Mesenchymal stem cell (in vitro differentiated cells and primary cell): ENCODE measurements at regions not wholly inside any gene's neighbourhood (a gene's known extent, or its start where the extent isn't known, plus 50 kb on each side); places are given as distances from the start of the nearest gene placed in this dataset.
A peak's percentile ranks its signal among the peaks of the same experiment; 100 is the strongest.

ENCODE experiments used
- DNase-seq: peaks from one replicate; pipeline ENCODE4 v3.0.0-alpha.2; 2013
- H2AFZ ChIP-seq: one replicate; pipeline ENCODE4 v1.6.1; 2013; ENCODE audit warnings: low read depth, mild to moderate bottlenecking, control low read depth, inconsistent platforms, low read length, moderate library complexity
- H2AK5ac ChIP-seq: 2 replicates; pipeline ENCODE4 v1.6.1; 2013; ENCODE audit warnings: low read length, moderate library complexity, mild to moderate bottlenecking, inconsistent platforms; ENCODE audit not compliant: severe bottlenecking
- H2BK120ac ChIP-seq: one replicate; pipeline ENCODE4 v1.6.1; 2013; ENCODE audit warnings: low read depth, mild to moderate bottlenecking, inconsistent platforms, low read length, moderate library complexity
- H2BK12ac ChIP-seq, 2 experiments: one replicate each; pipeline ENCODE4 v1.6.1; 2013; ENCODE audit warnings: inconsistent platforms in 2 of 2, low read length in 2 of 2, mild to moderate bottlenecking in 2 of 2, moderate library complexity in 2 of 2, control low read depth in 1 of 2
- H2BK15ac ChIP-seq: one replicate; pipeline ENCODE4 v1.6.1; 2013; ENCODE audit warnings: mild to moderate bottlenecking, low read depth, inconsistent platforms; ENCODE audit not compliant: poor library complexity, severe bottlenecking
- H2BK5ac ChIP-seq: 2 replicates; pipeline ENCODE4 v1.6.1; 2013; ENCODE audit warnings: low read depth, mild to moderate bottlenecking, low read length, control low read depth, inconsistent platforms; ENCODE audit not compliant: poor library complexity, severe bottlenecking
- H3K14ac ChIP-seq, 2 experiments: one replicate each; pipeline ENCODE4 v1.6.1; 2013; ENCODE audit warnings: inconsistent platforms in 2 of 2, low read length in 2 of 2, control low read depth in 1 of 2, mild to moderate bottlenecking in 1 of 2, moderate library complexity in 1 of 2
- H3K18ac ChIP-seq, 2 experiments: one replicate each; pipeline ENCODE4 v1.6.1; 2013; ENCODE audit warnings: inconsistent platforms in 2 of 2, low read length in 2 of 2, control low read depth in 1 of 2, low read depth in 1 of 2, mild to moderate bottlenecking in 1 of 2
- H3K23ac ChIP-seq, 2 experiments: one replicate each; pipeline ENCODE4 v1.6.1; 2013; ENCODE audit warnings: inconsistent platforms in 2 of 2, low read length in 2 of 2, mild to moderate bottlenecking in 2 of 2, moderate library complexity in 2 of 2, control low read depth in 1 of 2
- H3K27ac ChIP-seq: 2 replicates; pipeline ENCODE4 v1.5.1; 2013; ENCODE audit warnings: mild to moderate bottlenecking, moderate library complexity, low read length, control low read depth, inconsistent platforms; ENCODE audit not compliant: poor library complexity, severe bottlenecking
- H3K27me3 ChIP-seq, 2 experiments: 2 replicates each; pipeline versions ENCODE4 v1.6.1 to v1.7.0; 2013; ENCODE audit warnings: low read length in 2 of 2, mild to moderate bottlenecking in 2 of 2, moderate library complexity in 2 of 2, control low read depth in 1 of 2, inconsistent platforms in 1 of 2; ENCODE audit not compliant: control insufficient read depth in 1 of 2, insufficient read depth in 1 of 2
- H3K36me3 ChIP-seq, 2 experiments: 2 replicates each; pipeline versions ENCODE4 v1.6.1 to v1.7.0; 2013; ENCODE audit warnings: low read length in 2 of 2, control low read depth in 1 of 2, inconsistent platforms in 1 of 2, low read depth in 1 of 2, mild to moderate bottlenecking in 1 of 2; ENCODE audit not compliant: insufficient read depth in 2 of 2, control insufficient read depth in 1 of 2
- H3K4ac ChIP-seq, 2 experiments: one replicate each; pipeline ENCODE4 v1.6.1; 2013; ENCODE audit warnings: inconsistent platforms in 2 of 2, low read length in 2 of 2, mild to moderate bottlenecking in 2 of 2, moderate library complexity in 2 of 2, control low read depth in 1 of 2, low read depth in 1 of 2
- H3K4me1 ChIP-seq: 2 replicates; pipeline ENCODE4 v1.6.1; 2013; ENCODE audit warnings: low read depth, low read length, control low read depth; ENCODE audit not compliant: control insufficient read depth, insufficient read depth
- H3K4me2 ChIP-seq: 2 replicates; pipeline ENCODE4 v1.6.1; 2013; ENCODE audit warnings: low read length, mild to moderate bottlenecking, inconsistent platforms; ENCODE audit not compliant: poor library complexity, severe bottlenecking
- H3K4me3 ChIP-seq, 2 experiments: 2 replicates each; pipeline versions ENCODE4 v1.5.1 to v1.7.0; 2013; ENCODE audit warnings: low read length in 2 of 2, mild to moderate bottlenecking in 2 of 2, control low read depth in 1 of 2, low read depth in 1 of 2; ENCODE audit not compliant: insufficient read depth in 1 of 2
- H3K79me1 ChIP-seq: replicated peaks from 2 replicates; pipeline ENCODE4 v1.6.1; 2013; ENCODE audit warnings: mild to moderate bottlenecking, control low read depth, low read length, inconsistent platforms; ENCODE audit not compliant: poor library complexity, severe bottlenecking
- H3K9ac ChIP-seq: 2 replicates; pipeline ENCODE4 v1.7.0; 2013; ENCODE audit warnings: mild to moderate bottlenecking, low read length, moderate library complexity
- H3K9me3 ChIP-seq: 2 replicates; pipeline ENCODE4 v1.7.0; 2013; ENCODE audit warnings: mild to moderate bottlenecking, low read length; ENCODE audit not compliant: control insufficient read depth
- H4K8ac ChIP-seq: one replicate; pipeline ENCODE4 v1.6.1; 2013; ENCODE audit warnings: inconsistent platforms, mild to moderate bottlenecking, low read length, moderate library complexity
- H4K91ac ChIP-seq: one replicate; pipeline ENCODE4 v1.6.1; 2013; ENCODE audit warnings: mild to moderate bottlenecking, low read length, inconsistent platforms
- WGBS: methylation state at CpG from one replicate; pipeline ENCODE4 v1.1.7; 2013; ENCODE audit warnings: mixed read lengths; 5-methylcytosine and 5-hydroxymethylcytosine counted together

DNA sequence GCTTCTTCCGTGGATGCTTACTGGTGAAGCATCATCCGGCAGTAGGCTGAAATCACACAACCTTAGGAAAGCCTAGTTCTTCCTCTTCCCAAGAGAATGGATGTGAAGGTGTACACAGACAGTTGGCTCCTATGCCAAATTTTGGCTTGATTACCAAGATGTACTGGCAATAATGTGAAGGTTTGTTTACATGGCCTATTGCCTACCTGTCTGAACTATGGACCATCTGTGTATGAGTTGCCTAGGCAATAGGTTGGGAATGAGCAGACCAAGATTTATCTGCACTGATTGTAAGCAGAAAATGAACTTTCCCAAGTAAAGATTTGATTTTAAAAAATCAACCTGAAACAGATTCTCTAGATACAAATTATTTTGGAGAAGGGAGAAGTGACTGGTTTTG is 325.9 kb upstream of the SORCS1 start:
- WGBS, result 71% methylated on average over 2 of the region's 2 CpGs
- no peak overlapping the region for H3K23ac ChIP-seq
- no peak overlapping the region for H3K4me2 ChIP-seq
- no peak overlapping the region for H3K9ac ChIP-seq
- DNase-seq, result no peak
- H3K36me3 ChIP-seq, result no peaks in the 10 kb centered on the region
- no peaks in the 10 kb centered on the region for H3K9me3 ChIP-seq
- H2AK5ac ChIP-seq, result no peak overlapping the region
- H2BK15ac ChIP-seq, result no peak overlapping the region
- no peaks in the 10 kb centered on the region for H3K79me1 ChIP-seq
- H2BK120ac ChIP-seq, result no peak overlapping the region
- no peaks in the 10 kb centered on the region for H3K4me1 ChIP-seq
- H3K27ac ChIP-seq, result no peak overlapping the region
- no peak overlapping the region for H2AFZ ChIP-seq
- no peak overlapping the region for H3K4ac ChIP-seq
- no peak overlapping the region for H4K91ac ChIP-seq
- no peaks in the 10 kb centered on the region for H3K27me3 ChIP-seq
- H3K4me3 ChIP-seq, result no peak overlapping the region
- H2BK5ac ChIP-seq, result no peak overlapping the region
- no peak overlapping the region for H3K14ac ChIP-seq
- no peak overlapping the region for H3K18ac ChIP-seq
- H2BK12ac ChIP-seq, result no peak overlapping the region
- H4K8ac ChIP-seq, result no peak overlapping the region

DNA sequence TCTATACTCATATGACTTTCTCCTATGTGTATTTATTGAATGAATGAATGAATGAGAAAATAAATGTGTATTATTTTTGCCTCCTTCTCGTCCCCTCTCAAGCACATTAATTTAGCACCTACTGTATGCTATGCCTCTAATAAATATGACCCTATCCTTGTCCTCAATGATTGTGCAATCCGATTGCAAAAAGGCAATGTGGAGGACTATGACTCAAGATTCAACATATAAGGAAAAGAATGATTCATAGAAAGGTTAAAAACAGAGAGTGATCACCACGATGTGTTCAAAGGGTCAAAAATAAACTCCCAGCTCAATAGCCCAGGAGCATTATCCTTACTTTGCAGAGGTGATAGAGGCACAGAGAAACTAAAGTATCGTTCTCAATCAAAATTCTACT is 322.8 kb upstream of the SORCS1 start:
- 62% methylated on average over 2 of the region's 4 CpGs for WGBS
- Histone ChIP-seq H2AK5ac (no peak overlapping the region), H4K8ac (no peak overlapping the region), H2BK12ac (no peak overlapping the region), H2BK15ac (no peak overlapping the region), H2AFZ (no peak overlapping the region), H3K14ac (no peak overlapping the region), H3K9me3 (peaks cover 4% of the 10 kb centered on the region), H3K79me1 (no peaks in the 10 kb centered on the region), H3K27ac (no peak overlapping the region), H3K9ac (no peak overlapping the region), H2BK120ac (no peak overlapping the region), H3K23ac (no peak overlapping the region), H3K36me3 (no peaks in the 10 kb centered on the region), H3K4me3 (no peak overlapping the region), H3K18ac (no peak overlapping the region), H3K4ac (no peak overlapping the region), H2BK5ac (no peak overlapping the region), H3K4me2 (no peak overlapping the region), H3K4me1 (no peaks in the 10 kb centered on the region), H3K27me3 (no peaks in the 10 kb centered on the region), H4K91ac (no peak overlapping the region)
- DNase-seq, result peak; percentile 3

DNA sequence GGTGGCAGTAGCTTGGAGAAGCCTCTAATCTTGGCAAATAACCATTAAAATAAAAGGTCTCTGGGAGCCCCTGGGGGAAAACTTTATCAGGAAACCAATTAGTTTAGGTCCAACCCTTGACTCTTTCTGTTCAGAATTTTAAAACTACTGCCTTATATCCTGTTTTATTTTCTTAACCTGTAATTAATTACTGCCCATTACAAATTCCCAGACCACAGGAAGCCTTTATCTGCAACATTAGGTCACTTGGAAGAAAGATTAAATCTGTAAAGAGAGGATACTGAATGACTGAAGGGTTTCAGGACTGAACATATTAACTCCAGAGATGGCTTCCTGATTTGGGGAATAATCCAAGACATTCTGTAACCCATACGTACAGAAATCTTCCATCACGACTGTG is 320.5 kb upstream of the SORCS1 start:
- Histone ChIP-seq H3K23ac (no peak overlapping the region), H4K8ac (no peak overlapping the region), H3K14ac (no peak overlapping the region), H3K36me3 (no peaks in the 10 kb centered on the region), H3K27ac (no peak overlapping the region), H3K79me1 (no peaks in the 10 kb centered on the region), H3K4ac (no peak overlapping the region), H3K9me3 (peaks cover 4% of the 10 kb centered on the region), H3K27me3 (no peaks in the 10 kb centered on the region), H3K9ac (no peak overlapping the region), H2BK15ac (no peak overlapping the region), H3K18ac (no peak overlapping the region), H3K4me1 (no peaks in the 10 kb centered on the region), H2BK5ac (no peak overlapping the region), H3K4me3 (no peak overlapping the region), H2BK12ac (no peak overlapping the region), H2AFZ (no peak overlapping the region), H2AK5ac (no peak overlapping the region), H3K4me2 (no peak overlapping the region), H2BK120ac (no peak overlapping the region), H4K91ac (no peak overlapping the region)
- 100% methylated on average over 1 of the region's 2 CpGs for WGBS
- DNase-seq, result no peak

DNA sequence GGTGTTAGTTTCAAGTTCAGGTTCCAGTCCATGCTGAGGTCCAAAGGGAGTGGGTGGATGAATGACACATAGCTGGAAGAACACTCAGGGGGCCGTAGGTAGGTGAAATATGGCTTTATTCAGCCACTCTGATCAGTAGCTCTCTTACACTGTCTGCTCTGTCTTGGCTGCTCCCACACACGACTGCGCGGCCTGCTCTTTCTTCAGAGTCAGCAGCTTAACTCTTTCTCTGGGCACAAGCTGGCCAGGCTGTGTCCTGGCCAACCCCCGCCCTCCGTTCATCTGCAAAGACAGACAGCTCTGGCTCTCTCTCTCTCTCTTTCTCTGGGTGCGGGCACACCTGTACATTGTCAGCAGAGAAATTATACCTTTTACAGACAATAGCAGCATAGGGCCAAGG is 317.4 kb upstream of the SORCS1 start:
- 84% methylated on average over 7 of the region's 7 CpGs for WGBS

More for the DNA sequence above, 317.4 kb upstream of the SORCS1 start:
- H3K14ac ChIP-seq, result no peak overlapping the region
- H2BK120ac ChIP-seq, result no peak overlapping the region
- H2BK15ac ChIP-seq, result no peak overlapping the region
- no peak overlapping the region for H2BK12ac ChIP-seq
- no peak for DNase-seq
- no peaks in the 10 kb centered on the region for H3K36me3 ChIP-seq
- H2AK5ac ChIP-seq, result no peak overlapping the region
- no peak overlapping the region for H2AFZ ChIP-seq
- H2BK5ac ChIP-seq, result no peak overlapping the region
- H3K4me1 ChIP-seq, result no peaks in the 10 kb centered on the region
- no peak overlapping the region for H3K18ac ChIP-seq
- H3K79me1 ChIP-seq, result no peaks in the 10 kb centered on the region
- H3K9ac ChIP-seq, result no peak overlapping the region
- H3K23ac ChIP-seq, result no peak overlapping the region
- no peak overlapping the region for H3K4me3 ChIP-seq
- no peak overlapping the region for H4K91ac ChIP-seq
- H3K27ac ChIP-seq, result no peak overlapping the region
- no peak overlapping the region for H3K4me2 ChIP-seq
- no peak overlapping the region for H3K4ac ChIP-seq
- H3K27me3 ChIP-seq, result no peaks in the 10 kb centered on the region
- H4K8ac ChIP-seq, result no peak overlapping the region
- peaks cover 4% of the 10 kb centered on the region for H3K9me3 ChIP-seq
